ENCODE measurements at regions not wholly inside any gene's neighbourhood (a gene's known extent, or its start where the extent isn't known, plus 50 kb on each side); places are given as distances from the start of the nearest gene placed in this dataset.
"Not testable (repeated sequence)": the region's sequence is repeated elsewhere in the genome, so short reads cannot be mapped to it uniquely, and the experiment has no call there.

DNA sequence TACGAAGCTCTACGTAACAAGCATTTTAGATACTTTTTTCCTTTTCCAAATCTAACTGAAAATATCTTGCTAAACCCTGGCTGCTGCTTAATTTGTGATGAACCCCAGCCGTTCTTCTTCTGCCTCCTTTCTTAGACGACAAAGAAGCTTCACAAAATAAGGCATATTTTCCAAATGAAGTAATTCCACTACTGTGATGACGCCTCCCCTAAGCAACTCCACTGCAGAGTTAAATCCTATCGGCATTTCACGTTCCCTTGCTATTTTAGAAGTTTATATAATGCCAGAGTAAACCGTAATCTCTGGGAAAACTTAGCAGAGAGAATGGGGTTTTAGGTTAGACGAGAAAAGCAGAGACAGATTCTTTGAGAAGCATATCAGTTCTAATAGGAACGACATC, 683.1 kb upstream of the SALL1 start:
- no peak overlapping the region for H3K4me3 ChIP-seq
- no peak overlapping the region for H3K27ac ChIP-seq

DNA sequence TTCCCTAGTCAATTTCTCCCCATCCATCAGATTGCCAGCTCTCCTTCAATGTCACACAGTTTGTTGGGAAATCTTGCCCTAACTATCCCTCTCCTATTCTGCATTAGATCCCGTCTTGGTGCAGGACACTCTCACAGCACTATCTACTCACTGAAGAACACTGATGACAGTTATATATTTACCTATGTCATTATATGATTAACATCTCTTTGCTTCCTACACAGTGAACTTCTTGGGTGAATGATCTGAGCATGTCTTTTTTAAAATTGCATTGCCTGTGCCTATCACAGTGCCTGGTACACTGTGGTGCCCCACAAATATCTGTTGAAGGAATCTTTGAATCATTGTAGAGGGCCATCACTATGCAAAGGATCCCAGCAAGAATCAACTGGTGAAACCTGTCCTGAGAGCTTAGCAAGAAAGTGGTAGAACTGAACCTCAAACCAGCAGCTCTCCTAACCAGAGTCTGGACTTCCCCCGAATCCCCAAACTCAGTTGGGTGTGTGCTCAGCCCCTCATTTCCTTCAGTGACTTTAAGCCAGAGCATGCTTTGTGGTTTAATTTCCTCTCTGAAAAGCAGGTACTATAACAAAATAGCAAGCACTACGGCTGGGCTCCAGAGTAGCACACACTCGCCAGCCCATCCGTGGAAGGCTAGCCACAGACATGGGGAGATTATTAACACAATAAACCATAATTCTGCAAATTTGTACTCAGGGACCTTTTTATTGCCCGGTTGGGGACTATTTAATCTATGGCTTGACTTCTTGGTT, 680.7 kb upstream of the SALL1 start:
- Histone ChIP-seq H3K27ac (no peak overlapping the region), H3K4me3 (no peak overlapping the region)

DNA sequence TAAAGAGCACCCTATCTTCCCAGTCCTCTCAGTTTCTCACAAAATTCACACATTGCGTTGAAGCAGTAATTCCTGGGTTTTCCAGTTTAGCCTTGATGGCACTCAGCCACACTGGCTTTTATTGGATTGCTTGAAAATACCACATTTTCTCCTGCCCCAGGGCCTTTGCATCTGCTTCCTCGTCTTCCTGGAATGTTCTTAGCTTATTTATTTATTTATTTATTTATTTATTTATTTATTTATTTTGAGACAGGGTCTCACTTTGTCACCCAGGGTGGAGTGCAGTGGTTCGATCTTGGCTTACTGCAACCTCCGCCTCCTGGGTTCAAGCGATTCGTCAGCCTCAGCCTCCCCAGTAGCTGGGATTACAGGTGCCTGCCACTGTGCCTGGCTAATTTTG, 680.0 kb upstream of the SALL1 start:
- H3K4me3 ChIP-seq, H3K27ac ChIP-seq: not testable (repeated sequence)

DNA sequence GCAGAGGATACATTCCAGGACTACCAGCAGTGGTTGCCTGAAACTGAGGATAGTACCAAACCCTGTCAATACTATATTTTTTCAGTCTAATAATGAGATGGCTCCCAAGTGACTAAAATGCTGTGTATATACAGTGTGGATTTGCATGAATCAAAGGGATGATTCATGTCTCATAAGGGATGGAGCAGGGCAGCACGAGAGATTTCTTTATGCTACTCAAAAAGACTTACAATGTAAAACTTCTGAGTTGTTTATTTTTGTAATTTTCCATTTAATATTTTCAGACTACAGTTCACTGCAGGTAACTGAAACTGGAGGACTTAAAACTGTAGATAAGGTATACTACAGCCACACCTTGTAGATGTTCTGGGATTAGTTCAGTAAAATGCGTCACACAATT, 674.7 kb upstream of the SALL1 start:
- Histone ChIP-seq H3K4me3 (no peak overlapping the region), H3K27ac (no peak overlapping the region)

- no peak overlapping the region for H3K27ac ChIP-seq
- no peak overlapping the region for H3K4me3 ChIP-seq
These were observed 671.4 kb upstream of the SALL1 start for GRCh38 chr16:51822471-51822870.

DNA sequence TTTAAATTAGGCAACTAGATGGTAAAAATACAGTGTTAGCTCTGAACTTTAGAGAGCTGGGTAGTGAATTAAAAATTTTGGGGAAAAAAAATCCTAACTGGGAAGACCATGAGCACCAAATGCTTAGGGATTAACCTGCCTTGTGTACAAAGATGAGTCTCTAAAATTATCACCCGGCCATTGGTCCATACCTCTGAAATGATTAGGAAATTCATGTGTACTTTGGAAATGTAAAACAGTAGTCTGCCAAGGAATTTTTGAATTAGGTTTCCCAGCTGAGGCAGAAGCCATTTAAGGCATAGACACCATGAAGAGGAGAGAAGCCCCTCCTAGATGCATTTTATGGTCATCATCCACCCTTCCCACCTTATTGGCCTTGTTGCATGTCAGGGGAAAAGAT, 670.5 kb upstream of the SALL1 start:
- no peak overlapping the region for H3K27ac ChIP-seq
- no peak overlapping the region for H3K4me3 ChIP-seq

GRCh38 chr16:51820176-51820575, 669.1 kb upstream of the SALL1 start:
- Histone ChIP-seq H3K4me3 (no peak overlapping the region), H3K27ac (no peak overlapping the region)

GRCh38 chr16:51818342-51818944, 667.4 kb upstream of the SALL1 start:
- Histone ChIP-seq H3K4me3 (no peak overlapping the region), H3K27ac (no peak overlapping the region)

- Histone ChIP-seq H3K27ac (no peak overlapping the region), H3K4me3 (no peak overlapping the region)
These were observed 665.9 kb upstream of the SALL1 start for GRCh38 chr16:51816929-51817328.

- no peak overlapping the region for H3K4me3 ChIP-seq
- H3K27ac ChIP-seq, result no peak overlapping the region
These were observed 664.5 kb upstream of the SALL1 start for GRCh38 chr16:51815523-51815922.

DNA sequence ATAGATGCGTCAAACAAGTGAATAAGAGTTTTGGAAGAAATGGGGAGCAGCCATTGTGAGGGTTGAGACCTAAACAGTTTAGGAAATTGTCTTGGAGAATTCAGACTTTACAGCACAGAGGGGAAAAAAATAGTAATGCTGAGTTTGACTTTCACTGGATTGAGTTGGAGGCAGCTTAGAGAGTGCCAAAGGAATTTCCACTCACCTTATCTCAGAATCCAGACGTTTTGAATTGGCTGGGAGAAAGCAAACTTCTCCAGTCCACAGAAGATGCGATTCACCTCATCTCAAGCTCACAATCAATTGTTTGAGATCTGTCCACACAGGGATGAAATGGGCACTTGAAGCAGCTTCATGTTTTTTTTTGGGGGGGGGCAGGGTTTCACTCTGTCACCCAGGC, 663.5 kb upstream of the SALL1 start:
- no peak overlapping the region for H3K27ac ChIP-seq
- no peak overlapping the region for H3K4me3 ChIP-seq

GRCh38 chr16:51813609-51814008, 662.5 kb upstream of the SALL1 start:
- Histone ChIP-seq H3K27ac (no peak overlapping the region), H3K4me3 (no peak overlapping the region)

DNA sequence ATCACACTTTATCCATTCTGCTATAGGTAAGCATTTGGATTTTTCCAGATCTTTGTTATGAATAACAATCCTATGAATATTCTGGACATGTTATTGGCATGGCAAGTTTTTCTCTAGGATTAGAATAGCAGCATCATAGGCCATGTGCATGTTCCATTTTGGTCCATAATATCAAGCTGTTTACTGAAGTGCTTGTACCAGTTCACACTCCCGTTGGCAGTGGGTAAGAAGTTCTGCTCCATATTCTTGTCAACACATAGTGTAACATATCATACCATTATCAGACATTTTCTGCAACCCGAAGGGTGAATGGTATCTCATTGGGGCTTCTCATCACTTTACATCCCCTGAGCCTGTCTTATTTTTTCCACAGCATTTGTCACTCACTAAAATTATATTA, 661.9 kb upstream of the SALL1 start:
- Histone ChIP-seq H3K27ac (no peak overlapping the region), H3K4me3 (no peak overlapping the region)

GRCh38 chr16:51807551-51807950, 656.5 kb upstream of the SALL1 start:
- Histone ChIP-seq H3K27ac (no peak overlapping the region), H3K4me3 (no peak overlapping the region)

- H3K4me3 ChIP-seq, result no peak overlapping the region
- H3K27ac ChIP-seq, result no peak overlapping the region
These were observed 650.6 kb upstream of the SALL1 start for GRCh38 chr16:51801635-51802034.

- H3K27ac ChIP-seq, result no peak overlapping the region
- no peak overlapping the region for H3K4me3 ChIP-seq
These were observed 646.7 kb upstream of the SALL1 start for GRCh38 chr16:51797669-51798259.

- Histone ChIP-seq H3K27ac (no peak overlapping the region), H3K4me3 (no peak overlapping the region)
These were observed 628.2 kb upstream of the SALL1 start for GRCh38 chr16:51779240-51779639.

GRCh38 chr16:51773071-51773890, 622.2 kb upstream of the SALL1 start:
- H3K4me3 ChIP-seq, result no peak overlapping the region

GRCh38 chr16:51766739-51767138, 615.7 kb upstream of the SALL1 start:
- Histone ChIP-seq H3K27ac (no peak overlapping the region), H3K4me3 (no peak overlapping the region)

More at GRCh38 chr16:51773071-51773890, 622.2 kb upstream of the SALL1 start:
- H3K27ac ChIP-seq, result no peak overlapping the region

GRCh38 chr16:51763072-51763661, 612.1 kb upstream of the SALL1 start:
- Histone ChIP-seq H3K4me3 (no peak overlapping the region), H3K27ac (no peak overlapping the region)
